ENCODE measurements at regions not wholly inside any gene's neighbourhood (a gene's known extent, or its start where the extent isn't known, plus 50 kb on each side); places are given as distances from the start of the nearest gene placed in this dataset.

DNA sequence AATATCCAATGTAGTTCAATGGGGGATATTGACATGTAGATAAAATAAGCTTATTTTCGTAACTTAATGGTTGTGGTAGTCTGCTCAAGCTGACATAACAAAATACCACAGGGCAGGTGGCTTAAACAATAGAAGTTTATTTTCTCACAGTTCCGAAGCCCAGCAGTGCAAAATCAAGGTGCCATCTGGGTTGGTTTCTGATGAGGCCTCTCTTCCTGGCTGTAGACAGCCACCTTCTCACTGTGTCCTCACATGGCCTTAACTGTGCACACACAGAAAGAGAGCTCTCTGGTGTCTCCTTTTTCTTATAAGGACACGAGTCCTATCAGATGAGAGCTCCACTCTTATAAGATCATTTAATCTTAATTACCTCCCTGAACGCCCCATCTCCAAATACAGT is 64.8 kb upstream of the IPO9 start:
- TF ChIP-seq EZH2 (IDR thresholded peaks at IDR 0.05; ENCODE audit: insufficient read depth, poor library complexity, severe bottlenecking) (no peak), EZH2phosphoT487 (IDR thresholded peaks at IDR 0.05; ENCODE audit: insufficient read depth, low read depth) (no peak)

Measured in GM23248 (cell line).